ENCODE measurements at regions not wholly inside any gene's neighbourhood (a gene's known extent, or its start where the extent isn't known, plus 50 kb on each side); places are given as distances from the start of the nearest gene placed in this dataset.
"Not testable (repeated sequence)": the region's sequence is repeated elsewhere in the genome, so short reads cannot be mapped to it uniquely, and the experiment has no call there.

DNA sequence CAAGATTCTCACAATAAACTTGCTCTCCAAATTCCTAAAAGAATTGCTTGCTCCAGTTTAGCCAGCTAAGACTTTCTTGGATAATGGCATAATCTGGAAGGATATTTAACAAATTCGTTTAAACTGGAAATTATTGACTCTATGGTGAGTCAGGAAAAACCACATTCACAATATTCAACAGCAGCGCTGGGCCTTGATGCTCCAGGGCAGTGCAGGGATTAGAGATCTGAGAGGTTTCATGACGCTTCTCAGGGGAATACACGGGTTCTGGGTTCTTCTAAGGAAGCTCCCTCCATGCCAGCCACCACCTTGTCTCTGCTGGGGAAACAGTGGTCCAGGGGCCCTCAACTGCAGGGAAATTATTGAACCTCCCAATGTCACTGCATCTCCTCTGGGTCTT is 123.3 kb upstream of the FAM20C start:
- not testable (repeated sequence) for DNase-seq

DNA sequence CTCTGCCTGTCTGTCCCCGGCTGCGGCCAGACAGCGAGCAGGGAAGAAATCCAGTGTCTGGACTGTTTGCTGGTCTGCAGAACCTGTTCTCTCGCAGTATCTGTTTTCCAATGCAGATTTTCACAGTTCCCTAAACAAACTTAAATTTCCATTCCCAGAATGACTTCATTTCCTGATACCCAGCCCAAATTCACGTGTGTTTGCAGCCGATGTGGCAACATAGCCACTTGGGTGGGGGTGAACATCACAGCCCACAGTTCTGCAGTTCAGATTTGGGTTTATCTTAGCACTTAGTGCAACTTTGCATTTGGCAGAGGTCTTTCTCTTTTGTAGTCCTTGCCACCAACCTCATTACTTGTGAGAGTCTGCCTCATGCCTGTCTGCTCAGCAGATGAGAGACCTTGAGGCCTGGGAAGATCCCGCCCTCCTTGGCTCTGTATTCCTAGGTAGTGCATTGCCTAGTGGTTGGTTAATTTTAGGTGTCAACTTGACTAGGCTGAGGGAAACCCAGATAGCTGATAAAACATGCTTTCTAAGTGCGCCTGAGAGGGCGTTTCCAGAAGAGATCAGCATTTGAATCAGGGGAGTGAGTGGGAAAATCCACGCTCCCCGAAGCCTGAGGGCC is 122.8 kb upstream of the FAM20C start:
- not testable (repeated sequence) for DNase-seq

DNA sequence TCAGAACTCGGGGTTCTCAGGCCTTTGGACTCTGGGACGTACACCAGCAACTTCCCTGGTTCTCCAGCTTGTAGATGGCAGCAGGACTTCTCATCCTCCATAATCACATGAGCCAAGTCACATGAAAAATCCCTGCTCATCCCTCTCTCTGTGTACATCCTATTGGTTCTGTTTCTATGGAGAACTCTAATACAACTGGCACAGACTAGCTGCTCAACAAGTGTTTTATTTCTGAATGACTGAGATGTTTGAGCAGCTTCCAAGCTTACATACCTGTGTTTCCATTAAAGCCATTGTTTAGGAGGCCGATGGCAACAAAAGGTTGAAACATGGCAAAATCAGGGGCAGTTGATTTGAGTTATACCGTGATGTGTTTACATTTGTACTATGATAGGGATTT is 122.2 kb upstream of the FAM20C start:
- DNase-seq, result not testable (repeated sequence)

DNA sequence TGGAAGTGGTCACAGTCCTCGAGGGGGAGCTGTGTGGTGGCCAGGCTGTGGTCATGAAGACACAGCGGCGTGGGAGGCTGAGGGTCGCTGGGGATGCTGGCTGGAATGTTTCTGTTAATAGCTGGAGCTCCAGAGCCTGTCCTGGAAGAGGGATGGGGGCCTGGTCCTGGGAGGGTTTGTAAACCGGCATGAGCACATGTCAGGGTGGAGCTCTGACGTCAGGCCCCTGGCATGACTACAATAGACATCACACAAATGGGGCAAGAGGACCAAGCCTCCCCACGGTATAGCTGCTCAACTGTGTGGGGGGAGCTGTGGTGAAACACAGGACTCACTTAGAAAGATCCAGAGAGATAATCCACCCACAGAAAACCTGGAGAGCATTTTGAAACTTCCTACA is 121.4 kb upstream of the FAM20C start:
- peak in 1 of 14 donors; percentile 34 for DNase-seq

DNA sequence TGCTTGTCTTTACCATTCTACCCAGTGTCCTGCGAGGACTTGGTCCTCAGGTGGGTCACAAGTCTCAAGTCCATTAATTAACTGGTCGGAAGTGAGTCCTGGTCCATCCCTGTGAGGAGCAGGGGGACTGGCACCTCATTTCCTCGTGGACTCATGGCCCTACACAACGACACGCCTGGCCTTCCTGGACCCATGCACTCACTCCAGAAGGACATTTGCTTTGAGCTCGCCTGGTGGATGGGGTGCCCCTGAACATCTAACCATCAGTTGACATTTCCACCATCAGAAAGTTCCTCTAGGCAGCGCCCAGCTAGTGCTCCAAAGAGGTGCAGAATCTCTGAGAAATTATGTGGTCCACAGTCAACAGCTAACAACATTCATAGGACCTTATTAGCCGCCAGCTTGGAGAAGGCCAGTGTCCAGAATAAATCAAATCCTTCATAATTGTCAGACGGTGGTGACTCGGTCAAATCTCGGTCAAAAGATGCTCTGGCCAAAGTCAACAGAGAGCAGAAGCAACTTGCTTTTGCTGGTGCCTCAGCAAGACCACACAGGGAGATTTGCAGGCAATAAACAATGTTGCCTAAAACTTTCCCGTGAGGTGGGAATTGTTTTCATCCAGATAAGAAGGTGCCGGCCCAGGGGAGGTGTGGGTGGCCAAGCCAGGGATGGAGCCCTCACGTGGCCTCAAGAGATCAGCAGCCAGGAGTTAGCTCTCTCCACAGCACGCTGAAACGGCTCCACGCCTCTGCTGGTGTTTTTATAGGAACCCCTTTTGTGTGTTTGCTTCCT is 119.9 kb upstream of the FAM20C start:
- not testable (repeated sequence) for DNase-seq

DNA sequence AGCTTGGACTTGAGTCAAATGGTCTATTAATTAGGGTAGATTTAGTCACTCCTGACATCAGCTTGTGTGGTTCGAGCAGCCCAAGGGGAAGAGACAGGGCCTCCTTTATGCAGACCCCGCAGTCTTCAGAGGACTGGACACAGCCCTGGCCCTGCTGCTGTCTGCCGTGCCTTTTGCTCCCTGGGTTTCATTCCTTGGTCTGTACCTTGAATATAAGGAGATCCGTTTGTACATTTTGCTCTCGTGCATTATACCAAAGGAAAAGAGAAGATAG is 119.4 kb upstream of the FAM20C start:
- not testable (repeated sequence) for DNase-seq

DNA sequence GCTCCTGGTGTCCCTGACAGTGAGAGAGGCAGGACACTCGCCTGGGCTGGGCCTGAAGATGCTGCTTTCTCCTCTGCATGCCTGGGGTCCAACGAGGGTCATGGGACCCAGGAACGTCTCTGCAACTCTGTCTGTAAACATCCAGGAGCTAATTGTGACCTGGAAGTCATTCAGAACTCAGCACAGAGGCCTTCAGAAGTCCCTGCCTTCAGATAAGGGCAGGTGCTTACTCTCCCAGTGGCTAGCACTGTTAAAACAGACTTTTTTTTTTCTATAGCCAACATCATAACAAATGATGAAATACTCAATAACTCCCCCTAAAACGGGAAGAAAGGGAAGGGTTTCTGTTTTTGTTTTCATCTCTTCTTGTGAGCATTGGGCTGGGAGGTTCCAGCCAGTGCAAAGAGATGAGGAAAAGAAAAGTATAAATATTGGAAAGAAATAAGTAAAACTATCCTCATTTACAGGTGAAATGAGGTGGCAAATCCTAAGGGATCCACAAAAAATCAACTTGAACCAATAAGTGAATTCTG is 118.3 kb upstream of the FAM20C start:
- not testable (repeated sequence) for DNase-seq

DNA sequence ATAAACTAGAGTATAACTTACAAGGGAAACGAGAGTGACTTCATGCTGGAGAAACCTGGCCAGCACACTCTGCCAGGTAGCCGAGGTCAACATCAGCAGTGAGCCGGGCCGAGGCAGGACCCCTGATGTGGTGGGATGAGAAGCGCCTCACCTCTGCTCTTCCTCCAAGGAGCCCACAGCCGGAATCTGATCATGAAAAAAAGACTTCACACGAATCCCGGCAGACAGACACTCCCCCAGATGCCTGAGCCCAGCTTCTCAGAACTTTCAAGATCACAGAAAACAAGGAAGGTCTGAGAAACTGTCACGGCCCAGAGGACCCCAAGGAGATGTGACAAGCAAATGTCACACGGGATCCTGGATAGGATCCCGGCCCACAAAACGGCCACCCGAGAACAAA is 116.9 kb upstream of the FAM20C start:
- DNase-seq, result not testable (repeated sequence)

DNA sequence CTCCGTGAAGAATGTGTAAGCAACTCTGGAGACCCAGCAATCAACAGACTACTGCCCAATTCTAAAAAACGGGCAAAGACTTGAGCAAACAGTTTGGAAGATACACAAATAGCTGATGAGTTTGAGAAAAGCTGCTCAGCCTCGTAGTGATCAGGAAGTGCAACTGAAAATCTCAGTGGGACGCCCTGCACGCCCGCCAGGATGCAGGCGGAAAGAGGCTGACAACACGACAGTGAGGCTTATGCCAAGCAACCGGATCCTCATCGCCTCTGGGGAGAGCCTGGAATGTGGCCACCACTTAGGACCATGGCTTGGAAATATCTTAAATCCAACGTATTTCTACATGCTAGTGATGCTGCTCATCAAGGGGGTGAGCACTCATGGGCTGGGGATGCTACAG is 116.2 kb upstream of the FAM20C start:
- not testable (repeated sequence) for DNase-seq

DNA sequence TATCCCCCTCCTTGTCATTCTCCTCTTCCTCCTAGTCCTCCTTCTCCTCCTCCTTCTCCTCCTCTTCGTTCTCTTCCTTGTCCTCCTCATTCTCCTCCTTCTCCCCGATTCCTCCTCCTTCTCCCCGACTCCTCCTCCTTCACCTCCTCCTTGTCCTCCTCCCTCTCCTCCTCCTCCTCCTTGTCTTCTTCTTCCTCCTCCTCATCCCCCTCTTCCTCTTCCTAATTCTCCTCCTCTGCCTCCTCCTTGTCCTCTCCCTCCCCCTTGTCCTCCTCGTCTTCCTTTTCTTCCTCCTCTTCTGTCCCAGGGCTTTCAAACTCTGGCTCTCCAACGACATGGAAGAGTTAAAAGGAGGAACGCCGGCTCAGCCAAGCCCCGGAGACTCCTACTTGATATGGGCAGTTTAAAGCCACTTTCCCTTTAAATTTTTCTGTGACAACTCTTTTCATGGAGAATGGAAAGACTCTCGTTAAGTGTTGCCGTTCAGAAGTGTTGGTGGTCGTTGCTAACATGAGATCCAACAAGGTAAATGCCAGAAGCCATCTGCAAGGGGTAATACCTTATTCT is 115.5 kb upstream of the FAM20C start:
- not testable (repeated sequence) for DNase-seq

DNA sequence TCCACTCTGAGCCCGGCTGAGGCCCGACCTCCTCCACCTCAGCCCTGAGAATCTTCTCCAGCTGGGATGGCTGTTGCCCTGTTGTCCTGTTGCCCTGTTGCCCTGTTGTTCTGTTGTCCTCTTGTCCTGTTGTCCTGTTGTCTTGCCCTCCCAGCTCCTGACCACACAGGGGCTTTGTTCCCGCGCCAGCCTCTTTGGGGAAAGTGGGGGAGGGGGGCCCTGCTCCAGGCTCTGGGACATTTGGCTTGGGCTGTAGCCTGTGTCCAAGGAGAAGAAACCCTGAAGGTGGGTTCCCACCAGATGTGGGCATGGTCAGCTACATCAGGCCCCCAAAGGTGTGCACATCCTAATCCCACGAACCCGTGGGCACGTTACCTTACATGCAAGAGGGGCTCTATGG is 113.5 kb upstream of the FAM20C start:
- not testable (repeated sequence) for DNase-seq

DNA sequence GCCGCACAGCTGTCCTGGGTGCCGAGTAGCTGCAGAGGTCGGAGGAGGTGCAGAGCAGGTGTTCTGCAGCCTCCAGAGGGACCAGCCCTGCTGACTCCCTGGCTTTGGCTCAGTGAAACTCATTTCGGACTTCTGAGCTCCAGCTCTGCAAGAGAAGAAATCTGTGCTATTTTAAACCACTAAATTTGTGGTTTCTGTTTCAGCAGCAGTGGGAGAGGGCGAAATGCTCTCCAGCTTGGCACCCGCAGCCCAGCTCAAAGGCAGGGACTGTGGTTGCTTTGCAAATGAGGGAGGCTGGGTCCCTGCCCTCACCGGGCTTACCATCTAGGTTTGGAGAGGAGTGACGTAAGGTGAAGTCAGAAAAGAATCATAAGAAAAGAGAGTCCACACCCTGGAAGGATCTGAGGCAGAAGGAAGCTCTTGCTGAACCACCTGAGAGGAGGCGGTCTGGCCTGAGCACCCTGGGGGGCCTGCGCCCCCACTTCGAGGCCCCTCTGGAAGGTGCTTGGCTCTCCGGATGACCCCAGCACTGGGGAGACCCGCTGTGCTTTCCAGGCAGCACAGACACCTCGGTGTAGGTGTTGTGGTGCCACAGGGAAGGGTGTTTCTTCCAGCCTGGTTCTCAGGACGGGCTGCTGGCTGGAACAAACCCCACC is 112.8 kb upstream of the FAM20C start:
- not testable (repeated sequence) for DNase-seq

DNA sequence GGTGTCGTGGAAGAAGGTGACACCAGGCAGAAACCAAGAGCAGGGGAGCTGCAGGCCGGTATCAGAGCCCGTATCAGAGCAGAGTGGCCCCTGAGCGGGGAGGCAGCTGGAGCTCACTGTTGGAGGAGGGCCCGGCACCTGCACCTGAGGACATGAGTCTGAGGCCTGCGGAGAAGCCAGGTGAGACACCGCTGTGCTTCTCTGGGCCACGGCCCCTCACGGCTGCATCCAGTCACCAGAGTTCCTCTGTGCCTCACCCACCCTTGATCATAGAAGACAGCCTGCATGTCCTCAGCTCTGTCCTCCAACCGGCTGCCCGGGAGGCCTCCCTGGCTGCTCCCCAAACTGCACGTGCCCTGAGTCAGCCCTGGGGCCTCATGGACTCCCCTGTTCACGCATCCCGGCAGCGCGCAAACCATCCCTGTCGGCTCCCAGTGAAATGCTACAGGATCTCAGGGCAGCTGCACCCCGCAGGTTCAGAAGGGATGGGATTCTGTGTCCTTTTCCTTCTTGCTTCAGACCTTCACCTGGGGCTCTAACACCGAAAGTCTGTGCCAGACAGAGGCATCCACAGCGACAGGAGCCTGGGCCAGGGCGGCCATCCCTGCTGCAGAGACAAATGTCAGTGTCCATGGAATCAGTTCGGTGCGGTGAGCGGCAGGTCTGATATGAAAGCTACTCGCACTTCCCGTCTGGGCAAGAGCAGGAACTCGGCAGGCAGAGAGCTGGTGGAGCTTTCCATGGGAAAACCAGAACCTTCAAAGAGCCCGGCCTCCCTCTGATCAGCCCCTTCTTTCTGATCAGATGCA is 111.9 kb upstream of the FAM20C start:
- no peak for DNase-seq

DNA sequence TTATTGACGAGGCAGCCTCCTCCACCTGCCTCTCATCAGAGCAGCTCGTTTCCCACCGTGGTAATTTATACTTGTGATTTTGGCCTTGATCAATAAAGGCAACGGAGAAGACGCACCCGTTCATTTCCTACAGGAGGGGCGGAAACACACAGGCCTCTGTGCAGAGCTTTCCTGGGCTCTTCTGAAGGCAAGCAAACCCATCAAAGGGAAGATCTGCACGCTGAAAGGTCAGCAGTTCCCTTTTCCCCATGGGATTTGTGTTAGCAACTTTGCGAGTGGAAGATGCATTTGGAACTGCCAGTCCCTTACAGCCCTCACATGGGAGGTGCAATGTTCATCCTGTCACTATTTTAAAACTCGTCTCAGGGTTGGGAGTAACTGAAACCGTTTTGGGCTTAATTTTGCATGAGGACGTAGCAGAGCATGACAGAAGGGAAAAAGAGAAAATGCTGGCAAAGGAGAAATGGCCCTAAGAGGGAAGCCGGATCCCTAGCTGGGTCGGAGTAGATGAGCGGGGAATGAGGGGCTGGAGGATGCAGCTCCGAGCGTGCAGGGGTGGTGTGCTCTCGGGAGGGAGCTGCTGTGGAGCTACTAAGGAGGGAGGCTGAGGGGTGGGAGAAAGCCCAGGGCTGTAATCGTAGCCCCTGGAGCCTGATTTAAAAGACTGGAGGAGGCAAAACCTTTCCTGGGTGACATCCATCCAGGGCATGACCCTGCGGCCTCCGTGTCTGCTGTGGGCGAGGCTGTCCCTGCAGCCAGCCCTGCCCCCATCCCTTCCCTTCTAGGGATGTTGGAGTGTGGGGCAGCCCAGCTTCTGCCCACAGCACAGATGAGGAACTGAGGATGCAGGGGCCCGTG is 111.1 kb upstream of the FAM20C start:
- DNase-seq, result no peak

DNA sequence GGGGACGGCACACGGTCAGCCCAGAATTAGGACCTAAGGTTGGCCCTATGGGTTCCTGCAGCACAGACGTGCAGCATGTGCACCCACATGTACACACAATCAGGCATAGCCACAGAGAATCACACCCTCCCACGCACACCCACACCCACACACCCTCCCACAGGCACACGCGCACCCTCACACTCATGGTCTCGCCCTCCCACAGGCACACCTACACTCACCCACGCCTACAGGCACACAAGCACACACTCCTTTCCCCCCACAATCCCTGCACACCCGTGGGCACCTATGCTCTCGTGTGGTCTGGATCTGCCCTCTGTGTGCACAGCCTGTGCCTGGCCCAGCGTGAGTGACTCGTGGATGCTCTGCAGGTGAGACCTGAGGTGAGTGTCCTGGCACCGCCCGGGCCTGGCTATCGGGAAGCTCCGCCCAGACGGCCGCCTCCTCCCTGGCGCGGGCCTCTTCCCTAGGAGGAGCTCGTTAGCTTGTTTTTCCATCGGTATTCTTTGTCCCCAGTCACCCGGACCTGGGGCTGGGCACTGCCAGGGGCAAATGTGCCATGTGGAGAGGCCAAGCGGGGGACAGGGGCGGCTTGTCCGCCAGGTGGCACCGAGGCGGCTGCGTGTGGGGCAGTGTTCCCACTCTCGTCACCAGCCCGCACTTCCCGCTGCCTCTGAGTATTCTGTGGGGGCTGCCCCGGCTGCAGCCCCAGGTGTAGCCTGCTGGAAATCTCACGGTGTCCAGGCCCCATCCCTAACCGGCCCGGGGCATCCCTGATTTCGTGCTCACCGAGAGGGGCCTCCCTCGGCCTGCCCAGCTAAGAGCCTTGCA is 110.2 kb upstream of the FAM20C start:
- no peak for DNase-seq

DNA sequence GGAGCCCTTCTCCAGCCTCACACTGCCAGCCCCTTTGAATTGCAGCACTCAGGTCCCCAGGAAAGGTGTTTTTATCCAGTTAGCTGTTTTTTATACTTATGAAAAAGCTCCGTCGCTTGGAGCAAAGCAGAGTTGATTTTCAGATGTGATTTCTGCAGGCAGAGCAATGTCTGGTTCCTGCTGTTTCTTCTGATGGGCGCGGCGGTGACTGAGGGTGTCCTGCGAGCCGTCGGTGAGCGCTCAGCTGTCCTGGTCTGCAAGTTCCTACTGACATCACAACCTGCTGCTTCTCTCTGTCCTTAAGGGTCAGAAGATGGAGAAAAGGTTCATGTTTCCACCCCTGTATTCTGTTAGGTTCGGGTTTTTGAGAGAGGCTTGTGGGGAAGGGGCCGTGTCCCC is 109.6 kb upstream of the FAM20C start:
- no peak for DNase-seq

DNA sequence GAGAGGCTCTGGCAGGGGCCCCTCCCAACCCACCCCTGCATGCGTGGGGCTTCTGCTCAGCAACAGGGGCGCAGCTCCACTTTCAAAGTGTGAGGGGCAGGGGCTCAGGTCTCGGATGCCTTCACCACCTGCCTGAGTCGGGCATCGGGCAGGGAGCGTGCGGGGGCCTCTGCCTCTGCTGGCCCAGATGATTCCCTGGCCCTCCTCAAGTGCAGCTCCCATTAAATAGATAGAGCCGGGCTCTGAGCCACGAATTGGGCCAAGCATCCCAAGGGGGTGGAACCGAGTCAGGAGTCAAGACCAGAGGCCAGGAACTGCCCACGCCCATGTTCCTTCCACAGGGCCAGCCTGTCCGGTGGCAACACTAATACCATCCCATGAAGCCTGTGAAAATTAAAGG is 108.9 kb upstream of the FAM20C start:
- no peak for DNase-seq

DNA sequence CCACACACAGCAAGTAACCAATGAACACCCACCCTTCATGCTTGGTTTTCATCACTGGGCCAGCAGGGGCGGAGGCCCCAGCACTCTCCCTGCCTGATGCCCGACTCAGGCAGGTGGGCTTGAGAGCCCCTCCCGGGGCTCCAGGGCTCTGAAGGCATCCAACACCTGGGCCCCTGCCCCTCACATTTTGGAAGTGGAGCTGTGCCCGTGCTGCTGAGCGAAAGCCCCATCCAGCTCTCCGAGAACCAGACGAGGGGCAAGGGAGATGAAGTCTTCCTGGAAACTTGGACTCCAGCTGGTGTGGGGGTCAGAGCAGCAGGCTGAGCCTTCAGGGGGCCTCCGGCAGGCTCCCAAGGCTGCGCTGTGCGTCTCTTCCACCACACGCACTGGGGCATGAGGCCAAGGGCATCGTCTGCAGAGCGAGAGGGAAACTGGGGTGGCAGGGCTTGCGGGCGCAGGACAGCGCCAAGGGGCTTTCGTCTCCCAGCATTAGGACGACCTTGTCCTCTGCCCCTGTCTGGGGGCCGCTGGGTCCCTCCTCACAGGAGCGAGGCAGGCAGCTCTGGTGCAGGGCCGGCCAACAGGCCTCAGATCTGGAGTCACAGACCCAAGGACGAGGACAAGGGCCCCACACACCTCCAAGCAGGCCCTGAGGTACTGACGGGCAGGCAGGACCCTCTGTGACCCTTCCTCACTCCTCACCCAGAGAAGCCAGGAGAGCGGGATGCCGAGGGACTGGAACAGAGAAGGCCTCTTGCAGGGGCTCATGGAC is 108.3 kb upstream of the FAM20C start:
- no peak for DNase-seq

DNA sequence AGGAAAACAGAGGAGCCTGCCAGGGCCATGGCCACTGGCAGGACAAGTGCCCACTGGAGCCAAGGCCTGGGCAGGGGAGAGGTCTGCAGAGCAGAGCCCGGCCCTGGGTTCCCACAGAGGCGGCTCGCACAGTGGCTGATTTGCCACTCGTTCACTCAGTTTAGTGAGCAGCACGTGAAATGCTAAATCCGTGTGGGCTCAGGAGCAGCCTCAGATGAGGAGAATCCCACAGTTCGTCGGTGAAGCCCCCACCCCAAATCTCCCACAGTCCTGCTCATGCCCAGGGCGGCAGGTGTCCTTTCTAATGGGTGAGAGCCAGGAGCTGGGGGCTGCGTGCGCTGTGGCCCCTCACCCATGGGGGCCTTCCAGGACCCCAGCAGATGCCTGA is 107.7 kb upstream of the FAM20C start:
- no peak for DNase-seq

Data from C1 segment of cervical spinal cord (tissue), 14 donors.